GM06990 (cell line): ENCODE measurements at regions not wholly inside any gene's neighbourhood (a gene's known extent, or its start where the extent isn't known, plus 50 kb on each side); places are given as distances from the start of the nearest gene placed in this dataset.

ENCODE experiments used
- DNase-seq: peaks from one replicate; pipeline ENCODE4 v3.0.0-alpha.2; 2011; ENCODE audit not compliant: insufficient read length; ENCODE audit errors: extremely low read depth
- H3K27me3 ChIP-seq: replicated peaks from 2 replicates; pipeline ENCODE4 v1.6.0; 2011; ENCODE audit warnings: low read length; ENCODE audit not compliant: control insufficient read depth, insufficient read depth
- H3K36me3 ChIP-seq: 2 replicates; pipeline ENCODE4 v1.5.1; 2011; ENCODE audit warnings: low read length; ENCODE audit not compliant: control insufficient read depth, insufficient read depth
- H3K4me3 ChIP-seq: replicated peaks from 2 replicates; pipeline ENCODE4 v1.5.1; 2011; ENCODE audit warnings: low read depth, mild to moderate bottlenecking, control low read depth, low read length
- TF ChIP-seq, protein P1 (sequence below): IDR thresholded peaks from 2 replicates; pipeline ENCODE4 v1.5.1; 2011; ENCODE audit warnings: low read length, control low read depth, mild to moderate bottlenecking, inconsistent platforms; ENCODE audit not compliant: insufficient read depth, poor library complexity, severe bottlenecking

DNA sequence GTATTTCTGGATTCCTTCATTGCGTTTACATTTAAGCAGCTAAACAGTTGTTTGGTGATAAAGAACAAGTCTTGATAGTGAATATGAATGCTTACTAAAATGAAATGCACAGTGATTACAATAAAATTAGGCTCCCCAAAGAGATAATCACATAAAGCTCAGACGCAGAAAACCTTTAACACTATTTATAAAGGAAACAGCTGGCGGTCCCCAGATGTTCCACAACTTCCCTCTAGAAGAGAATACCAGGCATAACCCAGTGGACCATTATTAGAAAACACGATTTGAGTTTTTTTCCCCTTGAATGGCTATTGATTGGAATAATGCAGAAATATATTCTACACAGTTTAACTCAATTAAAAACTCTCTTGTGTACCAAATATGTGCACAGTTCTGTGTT is 573.2 kb downstream of the DIPK2A start:
- no peak for DNase-seq
- H3K4me3 ChIP-seq, result no peak overlapping the region
- no peaks in the 10 kb centered on the region for H3K27me3 ChIP-seq
- no peaks in the 10 kb centered on the region for H3K36me3 ChIP-seq
- TF ChIP-seq, protein P1, sequence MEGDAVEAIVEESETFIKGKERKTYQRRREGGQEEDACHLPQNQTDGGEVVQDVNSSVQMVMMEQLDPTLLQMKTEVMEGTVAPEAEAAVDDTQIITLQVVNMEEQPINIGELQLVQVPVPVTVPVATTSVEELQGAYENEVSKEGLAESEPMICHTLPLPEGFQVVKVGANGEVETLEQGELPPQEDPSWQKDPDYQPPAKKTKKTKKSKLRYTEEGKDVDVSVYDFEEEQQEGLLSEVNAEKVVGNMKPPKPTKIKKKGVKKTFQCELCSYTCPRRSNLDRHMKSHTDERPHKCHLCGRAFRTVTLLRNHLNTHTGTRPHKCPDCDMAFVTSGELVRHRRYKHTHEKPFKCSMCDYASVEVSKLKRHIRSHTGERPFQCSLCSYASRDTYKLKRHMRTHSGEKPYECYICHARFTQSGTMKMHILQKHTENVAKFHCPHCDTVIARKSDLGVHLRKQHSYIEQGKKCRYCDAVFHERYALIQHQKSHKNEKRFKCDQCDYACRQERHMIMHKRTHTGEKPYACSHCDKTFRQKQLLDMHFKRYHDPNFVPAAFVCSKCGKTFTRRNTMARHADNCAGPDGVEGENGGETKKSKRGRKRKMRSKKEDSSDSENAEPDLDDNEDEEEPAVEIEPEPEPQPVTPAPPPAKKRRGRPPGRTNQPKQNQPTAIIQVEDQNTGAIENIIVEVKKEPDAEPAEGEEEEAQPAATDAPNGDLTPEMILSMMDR, result no peak

DNA sequence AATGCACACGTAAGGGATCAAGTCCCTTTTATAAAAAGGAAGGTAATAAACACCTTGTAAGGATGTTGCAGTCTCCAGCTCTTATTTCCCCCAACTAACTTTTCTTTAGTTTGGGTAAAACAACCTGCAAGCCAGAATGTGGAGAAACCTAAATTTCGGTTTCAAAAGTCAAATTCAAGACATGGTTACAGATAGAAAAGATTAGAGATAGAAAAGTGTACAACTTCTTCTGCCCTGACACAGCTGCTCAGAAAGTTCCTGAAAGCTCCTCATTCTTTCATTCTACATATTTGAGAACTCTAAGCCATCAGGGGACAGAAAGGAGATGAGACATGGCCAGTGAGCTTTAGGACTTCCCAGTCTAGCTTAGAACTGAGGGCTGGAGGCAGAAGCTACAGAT is 574.9 kb downstream of the DIPK2A start:
- Histone ChIP-seq H3K36me3 (no peaks in the 10 kb centered on the region), H3K4me3 (no peak overlapping the region), H3K27me3 (no peaks in the 10 kb centered on the region)
- DNase-seq, result no peak
- TF ChIP-seq, protein P1, result no peak

DNA sequence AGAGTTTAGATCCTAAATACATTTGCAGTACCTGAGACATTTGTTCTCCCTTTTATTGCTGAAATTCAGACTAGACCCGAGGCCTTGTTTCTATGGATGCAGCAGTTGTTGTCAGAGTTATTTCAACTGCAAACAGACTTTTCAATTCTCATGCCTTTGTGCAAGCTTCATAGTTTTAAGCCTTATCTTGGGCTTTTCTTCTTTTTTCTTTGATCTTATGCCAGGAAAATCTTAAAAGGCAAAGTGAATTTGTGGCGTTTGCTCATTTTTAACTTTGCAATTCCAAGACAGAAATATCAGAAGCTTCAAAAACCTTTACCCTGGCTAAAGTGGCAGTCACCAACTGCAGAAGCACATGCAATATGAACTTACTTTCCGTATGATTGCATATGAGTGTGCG is 576.7 kb downstream of the DIPK2A start:
- Histone ChIP-seq H3K36me3 (no peaks in the 10 kb centered on the region), H3K27me3 (no peaks in the 10 kb centered on the region), H3K4me3 (no peak overlapping the region)
- TF ChIP-seq, protein P1, result no peak
- no peak for DNase-seq

- Histone ChIP-seq H3K36me3 (no peaks in the 10 kb centered on the region), H3K4me3 (no peak overlapping the region), H3K27me3 (no peaks in the 10 kb centered on the region)
- TF ChIP-seq, protein P1, result no peak
- no peak for DNase-seq
These were observed 577.5 kb downstream of the DIPK2A start for GRCh38 chr3:144549166-144549565.

- H3K27me3 ChIP-seq, result no peaks in the 10 kb centered on the region
- H3K36me3 ChIP-seq, result no peaks in the 10 kb centered on the region
- TF ChIP-seq, protein P1, result no peak
- no peak for DNase-seq
- H3K4me3 ChIP-seq, result no peak overlapping the region
These were observed 580.9 kb downstream of the DIPK2A start for GRCh38 chr3:144552346-144553057.

DNA sequence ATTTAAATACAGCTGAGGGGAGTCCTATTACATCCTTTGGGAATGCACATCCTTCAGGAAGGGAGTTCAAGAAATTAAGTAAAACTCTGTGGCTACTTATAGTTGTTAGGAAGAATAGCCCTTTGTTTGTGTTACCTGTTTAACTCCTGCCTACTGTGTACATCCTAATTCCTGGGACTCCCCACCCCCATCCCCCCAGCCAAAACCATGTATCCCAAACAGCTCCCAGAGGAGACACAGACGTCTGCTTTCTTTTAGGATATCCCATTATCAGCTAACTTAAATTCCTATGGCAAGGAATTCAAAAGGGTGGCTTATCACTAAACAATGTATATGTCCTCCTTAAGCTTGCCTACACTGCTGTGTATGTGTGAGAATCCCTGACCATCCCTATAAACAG is 581.7 kb downstream of the DIPK2A start:
- Histone ChIP-seq H3K36me3 (no peaks in the 10 kb centered on the region), H3K27me3 (no peaks in the 10 kb centered on the region), H3K4me3 (no peak overlapping the region)
- TF ChIP-seq, protein P1, result no peak
- no peak for DNase-seq
